ENCODE measurements at regions not wholly inside any gene's neighbourhood (a gene's known extent, or its start where the extent isn't known, plus 50 kb on each side); places are given as distances from the start of the nearest gene placed in this dataset.

DNA sequence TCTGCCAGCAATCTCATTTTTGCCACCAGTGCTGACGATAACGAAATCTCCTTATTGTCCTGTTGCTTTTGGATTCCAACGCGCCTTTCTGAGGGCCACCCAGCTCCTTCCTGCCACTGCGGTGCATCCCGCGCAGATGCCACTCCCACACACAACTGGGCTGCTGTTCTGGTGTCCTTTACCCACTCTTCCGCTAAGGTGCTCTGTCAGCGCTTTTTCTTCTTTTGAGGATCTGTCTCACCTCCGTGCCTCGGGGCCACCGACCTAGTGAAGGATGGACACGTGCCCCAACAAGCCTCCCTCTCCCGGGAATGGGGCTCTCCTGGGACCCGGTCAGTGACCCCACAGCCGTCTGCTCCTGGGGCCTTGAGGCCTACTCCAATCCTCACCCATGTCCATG lies 314.3 kb upstream of the COBL start:
- H3K9me3 ChIP-seq (ENCODE audit: control insufficient read depth in 1 of 2, insufficient read depth in 1 of 2, low read length in 2 of 2) = peaks cover 0 to 21% of the 10 kb centered on the region in 2 experiments
- no peak overlapping the region for H3K27ac ChIP-seq (ENCODE audit: low read depth in 1 of 2, low read length in 2 of 2)
- ATAC-seq (ENCODE audit: poor library complexity) (no peak), DNase-seq (no peak)
- intact Hi-C loops (cut with DNase I, micrococcal nuclease) = no loop called here
- Mint-ChIP-seq H3K27me3 (no peaks in the 10 kb centered on the region), H3K27ac (no peak overlapping the region), H3K4me1 (ENCODE audit: low read depth) (no peaks in the 10 kb centered on the region), H3K9me3 (peaks cover 9% of the 10 kb centered on the region), H3K4me3 (no peak overlapping the region), H3K36me3 (ENCODE audit: low read depth) (no peaks in the 10 kb centered on the region)
- no peaks in the 10 kb centered on the region for H3K4me1 ChIP-seq (ENCODE audit: insufficient read depth, low read length)
- H3K36me3 ChIP-seq (ENCODE audit: insufficient read depth, low read length) = no peaks in the 10 kb centered on the region
- H3K4me3 ChIP-seq (ENCODE audit: low read length) = no peak overlapping the region
- H3K27me3 ChIP-seq (ENCODE audit: control insufficient read depth in 1 of 2, insufficient read depth in 2 of 2, low read length in 2 of 2) = no peaks in the 10 kb centered on the region
- ChIA-PET POLR2A (no interaction called here), CTCF (no interaction called here)
- TF ChIP-seq, protein P1, sequence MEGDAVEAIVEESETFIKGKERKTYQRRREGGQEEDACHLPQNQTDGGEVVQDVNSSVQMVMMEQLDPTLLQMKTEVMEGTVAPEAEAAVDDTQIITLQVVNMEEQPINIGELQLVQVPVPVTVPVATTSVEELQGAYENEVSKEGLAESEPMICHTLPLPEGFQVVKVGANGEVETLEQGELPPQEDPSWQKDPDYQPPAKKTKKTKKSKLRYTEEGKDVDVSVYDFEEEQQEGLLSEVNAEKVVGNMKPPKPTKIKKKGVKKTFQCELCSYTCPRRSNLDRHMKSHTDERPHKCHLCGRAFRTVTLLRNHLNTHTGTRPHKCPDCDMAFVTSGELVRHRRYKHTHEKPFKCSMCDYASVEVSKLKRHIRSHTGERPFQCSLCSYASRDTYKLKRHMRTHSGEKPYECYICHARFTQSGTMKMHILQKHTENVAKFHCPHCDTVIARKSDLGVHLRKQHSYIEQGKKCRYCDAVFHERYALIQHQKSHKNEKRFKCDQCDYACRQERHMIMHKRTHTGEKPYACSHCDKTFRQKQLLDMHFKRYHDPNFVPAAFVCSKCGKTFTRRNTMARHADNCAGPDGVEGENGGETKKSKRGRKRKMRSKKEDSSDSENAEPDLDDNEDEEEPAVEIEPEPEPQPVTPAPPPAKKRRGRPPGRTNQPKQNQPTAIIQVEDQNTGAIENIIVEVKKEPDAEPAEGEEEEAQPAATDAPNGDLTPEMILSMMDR (IDR thresholded peaks at IDR 0.05) = no peak

DNA sequence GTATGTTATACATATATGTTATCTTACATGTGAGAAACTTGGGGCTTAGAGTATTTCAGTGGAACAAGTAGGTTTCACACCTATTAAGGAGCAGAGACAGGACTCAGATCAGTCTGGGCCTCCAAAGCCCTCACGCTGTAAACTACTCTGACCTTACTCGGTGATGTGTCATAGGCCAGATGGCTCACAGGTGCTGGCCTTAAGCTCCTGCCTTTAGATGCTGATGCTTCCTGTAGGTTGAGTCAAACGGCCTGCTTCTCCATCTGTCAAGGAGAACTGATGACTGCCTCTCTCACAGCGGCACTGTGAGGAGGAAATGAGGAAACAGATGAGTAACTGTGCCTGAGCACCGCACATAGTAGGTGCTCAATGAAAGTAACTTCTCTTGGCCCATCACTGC lies 312.6 kb upstream of the COBL start:
- Histone ChIP-seq H3K9me3 (ENCODE audit: control insufficient read depth in 1 of 2, insufficient read depth in 1 of 2, low read length in 2 of 2) (peaks cover 0 to 25% of the 10 kb centered on the region in 2 experiments), H3K27me3 (ENCODE audit: control insufficient read depth in 1 of 2, insufficient read depth in 2 of 2, low read length in 2 of 2) (no peaks in the 10 kb centered on the region), H3K36me3 (ENCODE audit: insufficient read depth, low read length) (no peaks in the 10 kb centered on the region), H3K4me3 (ENCODE audit: low read length) (no peak overlapping the region), H3K4me1 (ENCODE audit: insufficient read depth, low read length) (no peaks in the 10 kb centered on the region), H3K27ac (ENCODE audit: low read depth in 1 of 2, low read length in 2 of 2) (no peak overlapping the region)
- H3K9me3 Mint-ChIP-seq = peaks cover 9% of the 10 kb centered on the region
- H3K27ac Mint-ChIP-seq = no peak overlapping the region
- intact Hi-C loops (cut with DNase I, micrococcal nuclease) = no loop called here
- ChIA-PET CTCF (no interaction called here), POLR2A (no interaction called here)
- no peaks in the 10 kb centered on the region for H3K36me3 Mint-ChIP-seq (ENCODE audit: low read depth)
- H3K4me3 Mint-ChIP-seq = no peak overlapping the region
- TF ChIP-seq, protein P1 (IDR thresholded peaks at IDR 0.05) = no peak
- DNase-seq = no peak
- H3K4me1 Mint-ChIP-seq (ENCODE audit: low read depth) = no peaks in the 10 kb centered on the region
- no peaks in the 10 kb centered on the region for H3K27me3 Mint-ChIP-seq
- ATAC-seq (ENCODE audit: poor library complexity) = no peak

DNA sequence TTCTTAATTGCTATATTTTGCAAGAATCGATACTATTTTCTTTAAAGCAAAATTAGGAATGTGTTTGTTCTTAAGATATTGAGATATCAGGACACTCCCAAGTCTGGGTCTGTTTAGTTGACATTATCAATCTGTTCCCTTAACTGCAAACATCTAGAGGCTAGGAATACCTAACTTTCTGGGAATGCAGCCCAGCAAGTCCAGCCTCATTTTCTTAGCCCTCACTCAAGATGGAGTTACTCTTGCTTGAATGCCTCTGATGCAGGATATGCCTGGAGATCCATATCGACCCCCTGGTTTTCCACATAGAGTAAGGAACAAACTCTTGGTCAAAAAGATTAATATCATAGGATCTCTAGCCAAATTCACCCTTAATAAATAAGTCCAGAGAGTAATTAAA lies 305.3 kb upstream of the COBL start:
- Mint-ChIP-seq H3K9me3 (peaks cover 7% of the 10 kb centered on the region), H3K36me3 (ENCODE audit: low read depth) (no peaks in the 10 kb centered on the region), H3K4me1 (ENCODE audit: low read depth) (no peaks in the 10 kb centered on the region), H3K27me3 (no peaks in the 10 kb centered on the region), H3K4me3 (no peak overlapping the region), H3K27ac (no peak overlapping the region)
- CTCF ChIA-PET = no interaction called here
- H3K9me3 ChIP-seq (ENCODE audit: control insufficient read depth in 1 of 2, insufficient read depth in 1 of 2, low read length in 2 of 2) = peaks cover 0 to 24% of the 10 kb centered on the region in 2 experiments
- POLR2A ChIA-PET = no interaction called here
- H3K4me1 ChIP-seq (ENCODE audit: insufficient read depth, low read length) = no peaks in the 10 kb centered on the region
- no peaks in the 10 kb centered on the region for H3K27me3 ChIP-seq (ENCODE audit: control insufficient read depth in 1 of 2, insufficient read depth in 2 of 2, low read length in 2 of 2)
- H3K27ac ChIP-seq (ENCODE audit: low read depth in 1 of 2, low read length in 2 of 2) = no peak overlapping the region
- ATAC-seq (ENCODE audit: poor library complexity) (no peak), DNase-seq (no peak)
- no peak overlapping the region for H3K4me3 ChIP-seq (ENCODE audit: low read length)
- TF ChIP-seq, protein P1 (IDR thresholded peaks at IDR 0.05) = no peak
- H3K36me3 ChIP-seq (ENCODE audit: insufficient read depth, low read length) = no peaks in the 10 kb centered on the region
- intact Hi-C loops (cut with DNase I, micrococcal nuclease) = no loop called here

Measured in CD4-positive, alpha-beta T cell (primary cell).